ENCODE measurements at regions not wholly inside any gene's neighbourhood (a gene's known extent, or its start where the extent isn't known, plus 50 kb on each side); places are given as distances from the start of the nearest gene placed in this dataset.

DNA sequence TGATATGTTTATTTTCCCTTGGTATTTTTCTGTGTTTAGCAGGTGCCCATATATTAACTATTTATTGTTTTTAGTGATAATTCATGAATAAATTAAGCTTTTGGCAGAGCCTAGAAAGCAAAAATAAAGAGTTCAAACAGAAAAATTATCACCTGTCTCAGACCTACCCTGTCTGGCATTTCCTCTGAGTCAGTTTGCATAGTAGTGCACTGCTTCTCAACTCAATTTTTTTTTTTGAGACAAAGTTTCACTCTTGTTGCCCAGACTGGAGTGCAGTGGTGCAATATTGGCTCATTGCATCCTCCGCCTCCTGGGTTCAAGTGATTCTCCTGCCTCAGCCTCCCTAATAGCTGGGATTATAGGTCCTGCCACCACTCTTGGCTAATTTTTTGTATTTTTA, 793.9 kb downstream of the SUCLG1 start:
- no peaks in the 10 kb centered on the region for H3K36me3 ChIP-seq (ENCODE audit: insufficient read depth, low read length)
- H3K9me3 ChIP-seq (ENCODE audit: low read length): no peaks in the 10 kb centered on the region
- no peaks in the 10 kb centered on the region for H3K79me2 ChIP-seq (ENCODE audit: insufficient read depth, low read length)
- H3K4me1 ChIP-seq (ENCODE audit: insufficient read depth, low read length, severe bottlenecking): no peaks in the 10 kb centered on the region
- no peak overlapping the region for H2AFZ ChIP-seq (ENCODE audit: low read length)
- H3K9me2 ChIP-seq (ENCODE audit: low read depth, low read length): no peaks in the 10 kb centered on the region
- no peak overlapping the region for H3K27ac ChIP-seq (ENCODE audit: low read depth, low read length, poor library complexity, severe bottlenecking)
- H3F3A ChIP-seq (ENCODE audit: insufficient read depth, low read length): no peaks in the 10 kb centered on the region
- no peaks in the 10 kb centered on the region for H3K27me3 ChIP-seq (ENCODE audit: insufficient read depth, low read length)
- TF ChIP-seq EZH2 (IDR thresholded peaks at IDR 0.05; ENCODE audit: borderline replicate concordance, low read length): no peak
- TF ChIP-seq CTCF (IDR thresholded peaks at IDR 0.05; ENCODE audit: low read length): no peak
- H3K4me3 ChIP-seq (ENCODE audit: low read depth, low read length, poor library complexity, severe bottlenecking): no peak overlapping the region
- no peak overlapping the region for H3K9ac ChIP-seq (ENCODE audit: low read length)
- no peaks in the 10 kb centered on the region for H4K20me1 ChIP-seq (ENCODE audit: insufficient read depth, low read length)
- H3K4me2 ChIP-seq (ENCODE audit: low read length): no peak overlapping the region

- Histone ChIP-seq H3F3A (ENCODE audit: insufficient read depth, low read length) (no peaks in the 10 kb centered on the region), H3K9me2 (ENCODE audit: low read depth, low read length) (no peaks in the 10 kb centered on the region), H4K20me1 (ENCODE audit: insufficient read depth, low read length) (no peaks in the 10 kb centered on the region), H3K27me3 (ENCODE audit: insufficient read depth, low read length) (no peaks in the 10 kb centered on the region), H3K79me2 (ENCODE audit: insufficient read depth, low read length) (no peaks in the 10 kb centered on the region), H3K4me2 (ENCODE audit: low read length) (no peak overlapping the region), H3K4me1 (ENCODE audit: insufficient read depth, low read length, severe bottlenecking) (no peaks in the 10 kb centered on the region), H3K27ac (ENCODE audit: low read depth, low read length, poor library complexity, severe bottlenecking) (no peak overlapping the region), H2AFZ (ENCODE audit: low read length) (no peak overlapping the region), H3K4me3 (ENCODE audit: low read depth, low read length, poor library complexity, severe bottlenecking) (no peak overlapping the region), H3K36me3 (ENCODE audit: insufficient read depth, low read length) (no peaks in the 10 kb centered on the region), H3K9me3 (ENCODE audit: low read length) (no peaks in the 10 kb centered on the region), H3K9ac (ENCODE audit: low read length) (no peak overlapping the region)
- no peak for TF ChIP-seq EZH2 (IDR thresholded peaks at IDR 0.05; ENCODE audit: borderline replicate concordance, low read length)
- no peak for TF ChIP-seq CTCF (IDR thresholded peaks at IDR 0.05; ENCODE audit: low read length)
Measured at GRCh38 chr2:83661711-83662110, 797.4 kb downstream of the SUCLG1 start.

- Histone ChIP-seq H3K79me2 (ENCODE audit: insufficient read depth, low read length) (no peaks in the 10 kb centered on the region), H3K4me2 (ENCODE audit: low read length) (no peak overlapping the region)
Measured at GRCh38 chr2:83654091-83654611, 804.9 kb downstream of the SUCLG1 start.

More at GRCh38 chr2:83654091-83654611, 804.9 kb downstream of the SUCLG1 start:
- TF ChIP-seq CTCF (IDR thresholded peaks at IDR 0.05; ENCODE audit: low read length) (no peak), EZH2 (IDR thresholded peaks at IDR 0.05; ENCODE audit: borderline replicate concordance, low read length) (no peak)
- no peak overlapping the region for H3K27ac ChIP-seq (ENCODE audit: low read depth, low read length, poor library complexity, severe bottlenecking)
- H2AFZ ChIP-seq (ENCODE audit: low read length): no peak overlapping the region
- no peaks in the 10 kb centered on the region for H4K20me1 ChIP-seq (ENCODE audit: insufficient read depth, low read length)
- H3K4me3 ChIP-seq (ENCODE audit: low read depth, low read length, poor library complexity, severe bottlenecking): no peak overlapping the region
- H3K9me2 ChIP-seq (ENCODE audit: low read depth, low read length): no peaks in the 10 kb centered on the region; the same call in 1 of the 2 replicates
- H3K27me3 ChIP-seq (ENCODE audit: insufficient read depth, low read length): no peaks in the 10 kb centered on the region
- no peaks in the 10 kb centered on the region for H3F3A ChIP-seq (ENCODE audit: insufficient read depth, low read length)
- no peak overlapping the region for H3K9ac ChIP-seq (ENCODE audit: low read length)
- no peaks in the 10 kb centered on the region for H3K36me3 ChIP-seq (ENCODE audit: insufficient read depth, low read length)
- no peaks in the 10 kb centered on the region for H3K9me3 ChIP-seq (ENCODE audit: low read length)
- H3K4me1 ChIP-seq (ENCODE audit: insufficient read depth, low read length, severe bottlenecking): no peaks in the 10 kb centered on the region
